HEK293 (cell line): ENCODE measurements at regions not wholly inside any gene's neighbourhood (a gene's known extent, or its start where the extent isn't known, plus 50 kb on each side); places are given as distances from the start of the nearest gene placed in this dataset.
"Not testable (repeated sequence)": the region's sequence is repeated elsewhere in the genome, so short reads cannot be mapped to it uniquely, and the experiment has no call there.

Source experiments
- CTCF ChIA-PET: fragments of 350-600 bp; formaldehyde crosslinking; extraction: SDS; loops from one replicate; lab custom pipeline; 2021; ENCODE audit warnings: antibody characterized with exemption; lab: Yijun Ruan, JAX
- POLR2A ChIA-PET: fragments of 300-600 bp; formaldehyde crosslinking; extraction: SDS; loops from one replicate; lab custom pipeline; 2020; ENCODE audit warnings: antibody characterized with exemption, inconsistent platforms; lab: Yijun Ruan, JAX
- H3K27ac ChIP-seq: fragments of 200-500 bp; sonication (Bioruptor generic); 2 replicates; pipeline ENCODE4 v1.5.1; 2014; ENCODE audit warnings: low read depth, low read length, control low read depth, inconsistent platforms; ENCODE audit errors: extremely low read depth
- H3K36me3 ChIP-seq, 2 experiments: fragments of 200-500 bp in 1 of 2; sonication (Bioruptor generic) in 1 of 2; 1 replicate in 1 of 2; 2 replicates in 1 of 2; pipeline ENCODE4 v1.5.1; 2014 to 2017; ENCODE audit warnings: inconsistent platforms in 2 of 2, low read length in 2 of 2; ENCODE audit not compliant: control insufficient read depth in 2 of 2, insufficient read depth in 1 of 2
- H3K4me1 ChIP-seq: fragments of 200-500 bp; sonication (Bioruptor generic); 2 replicates; pipeline ENCODE4 v1.5.1; 2014; ENCODE audit warnings: mild to moderate bottlenecking, low read length, inconsistent platforms; ENCODE audit not compliant: control insufficient read depth, insufficient read depth
- H3K4me3 ChIP-seq: 2 replicates; pipeline ENCODE4 v1.5.1; 2011; ENCODE audit warnings: low read depth, mild to moderate bottlenecking, control low read depth, low read length, moderate library complexity
- H3K9me3 ChIP-seq: fragments of 200-500 bp; sonication (Bioruptor generic); 2 replicates; pipeline ENCODE4 v1.5.1; 2014; ENCODE audit warnings: low read depth, low read length, inconsistent platforms; ENCODE audit not compliant: control insufficient read depth, insufficient read depth
- GLI2 ChIP-seq: fragments of 450-650 bp; formaldehyde crosslinking; IDR thresholded peaks from 2 replicates; pipeline ENCODE4; 2017; ENCODE audit warnings: missing biosample characterization, missing genetic modification characterization, low read depth, borderline replicate concordance
- GLIS1 ChIP-seq: fragments of 450-650 bp; formaldehyde crosslinking; IDR thresholded peaks from 2 replicates; pipeline ENCODE4 v1.5.1; 2016; ENCODE audit warnings: missing biosample characterization, missing genetic modification characterization
- HOXC10 ChIP-seq: sonication (generic); formaldehyde crosslinking; IDR thresholded peaks from 2 replicates; pipeline ENCODE4 v1.8.1; 2023; ENCODE audit warnings: mild to moderate bottlenecking, missing genetic modification reagents
- KLF10 ChIP-seq: fragments of 450-650 bp; IDR thresholded peaks from 2 replicates; pipeline ENCODE4 v1.5.1; 2018; ENCODE audit warnings: missing biosample characterization, mild to moderate bottlenecking, missing genetic modification characterization
- OSR2 ChIP-seq: fragments of 450-650 bp; formaldehyde crosslinking; IDR thresholded peaks from 2 replicates; pipeline ENCODE4 v1.5.1; 2016; ENCODE audit warnings: missing biosample characterization, missing genetic modification characterization
- SETDB1 ChIP-seq: IDR thresholded peaks from one replicate; pipeline ENCODE4 v1.6.1; 2017; ENCODE audit warnings: mild to moderate bottlenecking, low read length, moderate library complexity, mixed read lengths; ENCODE audit not compliant: insufficient read length
- TRIM28 ChIP-seq: IDR thresholded peaks from 2 replicates; pipeline ENCODE4 v1.6.1; 2011; ENCODE audit warnings: low read length, control low read depth, borderline replicate concordance
- ZBTB17 ChIP-seq: fragments of 450-650 bp; formaldehyde crosslinking; IDR thresholded peaks from 2 replicates; pipeline ENCODE4 v1.5.1; 2016; ENCODE audit warnings: missing biosample characterization, missing genetic modification characterization
- ZNF214 ChIP-seq: fragments of 450-650 bp; formaldehyde crosslinking; IDR thresholded peaks from 2 replicates; pipeline ENCODE4 v1.5.1; 2017; ENCODE audit warnings: missing biosample characterization, mild to moderate bottlenecking, missing genetic modification characterization, borderline replicate concordance
- ZNF223 ChIP-seq: fragments of 450-650 bp; formaldehyde crosslinking; IDR thresholded peaks from 2 replicates; pipeline ENCODE4 v1.5.1; 2016; ENCODE audit warnings: missing biosample characterization, missing genetic modification characterization
- ZNF274 ChIP-seq, 2 experiments: fragments of 200-500 bp in 1 of 2; fragments of 450-650 bp in 1 of 2; sonication (Bioruptor generic) in 1 of 2; formaldehyde crosslinking in 1 of 2; IDR thresholded peaks; 2 replicates each; pipeline versions ENCODE4 v1.5.1 to v1.6.1; 2014 to 2016; ENCODE audit warnings: borderline replicate concordance in 1 of 2, inconsistent platforms in 1 of 2, low read length in 1 of 2, missing biosample characterization in 1 of 2, missing genetic modification characterization in 1 of 2
- ZNF350 ChIP-seq: fragments of 450-650 bp; formaldehyde crosslinking; IDR thresholded peaks from 2 replicates; pipeline ENCODE4 v1.5.0; 2017; ENCODE audit warnings: missing biosample characterization, mild to moderate bottlenecking, missing genetic modification characterization
- ZNF514 ChIP-seq: fragments of 450-650 bp; formaldehyde crosslinking; IDR thresholded peaks from 2 replicates; pipeline ENCODE4 v1.5.1; 2016; ENCODE audit warnings: missing biosample characterization, missing genetic modification characterization
- ZNF529 ChIP-seq: fragments of 450-650 bp; formaldehyde crosslinking; IDR thresholded peaks from 2 replicates; pipeline ENCODE4 v1.5.1; 2017; ENCODE audit warnings: missing genetic modification characterization, missing biosample characterization; ENCODE audit not compliant: insufficient replicate concordance
- ZNF626 ChIP-seq: fragments of 450-650 bp; sonication (Bioruptor Pico); formaldehyde crosslinking; IDR thresholded peaks from 2 replicates; pipeline ENCODE4 v1.5.1; 2018; ENCODE audit warnings: missing biosample characterization, missing genetic modification characterization, inconsistent platforms
- ZNF704 ChIP-seq: fragments of 450-650 bp; formaldehyde crosslinking; IDR thresholded peaks from 2 replicates; pipeline ENCODE4 v1.5.1; 2016; ENCODE audit warnings: missing biosample characterization, missing genetic modification characterization
- ZSCAN16 ChIP-seq: fragments of 450-650 bp; formaldehyde crosslinking; IDR thresholded peaks from 2 replicates; pipeline ENCODE4 v1.5.1; 2016; ENCODE audit warnings: missing biosample characterization, missing genetic modification characterization
- TF ChIP-seq, protein P1 (sequence below): fragments of 450-650 bp; formaldehyde crosslinking; IDR thresholded peaks from 2 replicates; pipeline ENCODE4 v1.5.1; 2016; ENCODE audit warnings: missing biosample characterization, missing genetic modification characterization
- TF ChIP-seq, protein P2 (sequence below): fragments of 450-650 bp; formaldehyde crosslinking; IDR thresholded peaks from 2 replicates; pipeline ENCODE4 v1.5.1; 2016; ENCODE audit warnings: missing biosample characterization, missing genetic modification characterization, low read depth
- TF ChIP-seq, protein P3 (sequence below): fragments of 450-650 bp; formaldehyde crosslinking; IDR thresholded peaks from 2 replicates; pipeline ENCODE4 v1.5.1; 2016; ENCODE audit warnings: missing biosample characterization, missing genetic modification characterization
- TF ChIP-seq, protein P4 (sequence below): fragments of 450-650 bp; formaldehyde crosslinking; IDR thresholded peaks from 2 replicates; pipeline ENCODE4 v1.5.1; 2017; ENCODE audit warnings: missing biosample characterization, missing genetic modification characterization

DNA sequence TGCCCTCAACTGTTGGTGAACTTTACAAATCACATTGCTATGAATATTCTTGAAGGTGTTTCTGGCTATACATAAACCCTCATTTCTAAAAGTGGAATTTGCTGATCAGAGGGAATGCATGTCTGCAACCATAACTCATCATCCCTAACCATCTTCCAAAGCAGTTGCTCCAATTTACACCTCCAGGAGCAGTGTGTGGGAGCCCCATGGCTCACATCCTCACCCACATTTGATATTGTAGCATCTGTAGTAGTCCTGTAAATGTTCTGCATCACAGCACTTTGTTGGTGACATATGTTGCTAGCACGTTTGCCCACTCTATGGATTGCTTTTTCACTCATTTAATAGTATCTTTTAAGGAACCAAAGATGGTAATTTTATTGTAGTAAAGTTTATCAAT lies 183.8 kb upstream of the SMLR1 start:
- CTCF ChIA-PET = no interaction called here
- TF ChIP-seq, protein P1, sequence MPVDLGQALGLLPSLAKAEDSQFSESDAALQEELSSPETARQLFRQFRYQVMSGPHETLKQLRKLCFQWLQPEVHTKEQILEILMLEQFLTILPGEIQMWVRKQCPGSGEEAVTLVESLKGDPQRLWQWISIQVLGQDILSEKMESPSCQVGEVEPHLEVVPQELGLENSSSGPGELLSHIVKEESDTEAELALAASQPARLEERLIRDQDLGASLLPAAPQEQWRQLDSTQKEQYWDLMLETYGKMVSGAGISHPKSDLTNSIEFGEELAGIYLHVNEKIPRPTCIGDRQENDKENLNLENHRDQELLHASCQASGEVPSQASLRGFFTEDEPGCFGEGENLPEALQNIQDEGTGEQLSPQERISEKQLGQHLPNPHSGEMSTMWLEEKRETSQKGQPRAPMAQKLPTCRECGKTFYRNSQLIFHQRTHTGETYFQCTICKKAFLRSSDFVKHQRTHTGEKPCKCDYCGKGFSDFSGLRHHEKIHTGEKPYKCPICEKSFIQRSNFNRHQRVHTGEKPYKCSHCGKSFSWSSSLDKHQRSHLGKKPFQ (tag by site-specific recombination) = no peak
- no peak for TF ChIP-seq GLI2 (tag by site-specific recombination)
- TF ChIP-seq, all 188 proteins: peak for 0

GRCh38 chr6:130644175-130644574 lies 183.0 kb upstream of the SMLR1 start:
- H3K27ac ChIP-seq = no peak overlapping the region
- no peaks in the 10 kb centered on the region for H3K36me3 ChIP-seq
- no peaks in the 10 kb centered on the region for H3K4me1 ChIP-seq
- POLR2A ChIA-PET = no interaction called here
- H3K9me3 ChIP-seq = no peaks in the 10 kb centered on the region
- CTCF ChIA-PET = no interaction called here
- no peak for TF ChIP-seq GLIS1 (tag by site-specific recombination)
- TF ChIP-seq, protein P2, sequence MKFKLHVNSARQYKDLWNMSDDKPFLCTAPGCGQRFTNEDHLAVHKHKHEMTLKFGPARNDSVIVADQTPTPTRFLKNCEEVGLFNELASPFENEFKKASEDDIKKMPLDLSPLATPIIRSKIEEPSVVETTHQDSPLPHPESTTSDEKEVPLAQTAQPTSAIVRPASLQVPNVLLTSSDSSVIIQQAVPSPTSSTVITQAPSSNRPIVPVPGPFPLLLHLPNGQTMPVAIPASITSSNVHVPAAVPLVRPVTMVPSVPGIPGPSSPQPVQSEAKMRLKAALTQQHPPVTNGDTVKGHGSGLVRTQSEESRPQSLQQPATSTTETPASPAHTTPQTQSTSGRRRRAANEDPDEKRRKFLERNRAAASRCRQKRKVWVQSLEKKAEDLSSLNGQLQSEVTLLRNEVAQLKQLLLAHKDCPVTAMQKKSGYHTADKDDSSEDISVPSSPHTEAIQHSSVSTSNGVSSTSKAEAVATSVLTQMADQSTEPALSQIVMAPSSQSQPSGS = 0 out of 2 replicates have a peak, but pooled peaks have one; percentile 22
- H3K4me3 ChIP-seq = no peak overlapping the region

More for the DNA sequence above, 183.8 kb upstream of the SMLR1 start:
- H3K4me1 ChIP-seq = no peaks in the 10 kb centered on the region
- POLR2A ChIA-PET = no interaction called here
- no peaks in the 10 kb centered on the region for H3K36me3 ChIP-seq
- no peak overlapping the region for H3K4me3 ChIP-seq
- H3K27ac ChIP-seq = no peak overlapping the region
- no peaks in the 10 kb centered on the region for H3K9me3 ChIP-seq

GRCh38 chr6:130644769-130645168 lies 182.4 kb upstream of the SMLR1 start:
- CTCF ChIA-PET = interaction anchor here (1.1 kb wide), 1 partner anchor 53 kb away, joined by 3 read pairs; no protein-coding TSS in a partner anchor
- POLR2A ChIA-PET = not testable (repeated sequence)

GRCh38 chr6:130647246-130647645 lies 180.0 kb upstream of the SMLR1 start:
- TF ChIP-seq ZNF223 (tag by site-specific recombination) = no peak
- TF ChIP-seq, protein P3, sequence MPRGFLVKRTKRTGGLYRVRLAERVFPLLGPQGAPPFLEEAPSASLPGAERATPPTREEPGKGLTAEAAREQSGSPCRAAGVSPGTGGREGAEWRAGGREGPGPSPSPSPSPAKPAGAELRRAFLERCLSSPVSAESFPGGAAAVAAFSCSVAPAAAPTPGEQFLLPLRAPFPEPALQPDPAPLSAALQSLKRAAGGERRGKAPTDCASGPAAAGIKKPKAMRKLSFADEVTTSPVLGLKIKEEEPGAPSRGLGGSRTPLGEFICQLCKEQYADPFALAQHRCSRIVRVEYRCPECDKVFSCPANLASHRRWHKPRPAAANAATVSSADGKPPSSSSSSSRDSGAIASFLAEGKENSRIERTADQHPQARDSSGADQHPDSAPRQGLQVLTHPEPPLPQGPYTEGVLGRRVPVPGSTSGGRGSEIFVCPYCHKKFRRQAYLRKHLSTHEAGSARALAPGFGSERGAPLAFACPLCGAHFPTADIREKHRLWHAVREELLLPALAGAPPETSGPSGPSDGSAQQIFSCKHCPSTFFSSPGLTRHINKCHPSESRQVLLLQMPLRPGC = no peak
- no peak for TF ChIP-seq KLF10 (tag by site-specific recombination)
- TF ChIP-seq OSR2 (tag by site-specific recombination) = no peak
- TF ChIP-seq ZNF214 (tag by site-specific recombination) = no peak
- TF ChIP-seq, protein P4, sequence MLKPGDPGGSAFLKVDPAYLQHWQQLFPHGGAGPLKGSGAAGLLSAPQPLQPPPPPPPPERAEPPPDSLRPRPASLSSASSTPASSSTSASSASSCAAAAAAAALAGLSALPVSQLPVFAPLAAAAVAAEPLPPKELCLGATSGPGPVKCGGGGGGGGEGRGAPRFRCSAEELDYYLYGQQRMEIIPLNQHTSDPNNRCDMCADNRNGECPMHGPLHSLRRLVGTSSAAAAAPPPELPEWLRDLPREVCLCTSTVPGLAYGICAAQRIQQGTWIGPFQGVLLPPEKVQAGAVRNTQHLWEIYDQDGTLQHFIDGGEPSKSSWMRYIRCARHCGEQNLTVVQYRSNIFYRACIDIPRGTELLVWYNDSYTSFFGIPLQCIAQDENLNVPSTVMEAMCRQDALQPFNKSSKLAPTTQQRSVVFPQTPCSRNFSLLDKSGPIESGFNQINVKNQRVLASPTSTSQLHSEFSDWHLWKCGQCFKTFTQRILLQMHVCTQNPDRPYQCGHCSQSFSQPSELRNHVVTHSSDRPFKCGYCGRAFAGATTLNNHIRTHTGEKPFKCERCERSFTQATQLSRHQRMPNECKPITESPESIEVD (tag by site-specific recombination) = no peak
- TF ChIP-seq HOXC10 (CRISPR knock-in tag) = no peak
- TF ChIP-seq ZNF704 = no peak
- TF ChIP-seq ZNF274 (IDR thresholded peaks at IDR 0.05; ENCODE audit: low read length) = no peak
- no peak for TF ChIP-seq ZNF274 (tag by site-specific recombination; IDR thresholded peaks at IDR 0.05; ENCODE audit: borderline replicate concordance)
- TF ChIP-seq ZSCAN16 (tag by site-specific recombination) = no peak
- no peak for TF ChIP-seq ZNF514
- no peak for TF ChIP-seq ZBTB17 (tag by site-specific recombination)
- POLR2A ChIA-PET = no interaction called here
- Histone ChIP-seq H3K36me3 (no peaks in the 10 kb centered on the region), H3K9me3 (no peaks in the 10 kb centered on the region), H3K4me3 (no peak overlapping the region), H3K4me1 (no peaks in the 10 kb centered on the region), H3K27ac (no peak overlapping the region)
- CTCF ChIA-PET = interaction anchor here (0.5 kb wide), 1 partner anchor 1766 kb away, joined by 3 read pairs; no protein-coding TSS in a partner anchor

More at GRCh38 chr6:130644769-130645168, 182.4 kb upstream of the SMLR1 start:
- not testable (repeated sequence) for H3K9me3 ChIP-seq, H3K4me3 ChIP-seq
- peak; percentile 83 for TF ChIP-seq TRIM28
- TF ChIP-seq ZNF626 = peak; percentile 83; the same call in 1 of the 2 replicates
- 0 out of 2 replicates have a peak, but pooled peaks have one; percentile 34 for TF ChIP-seq ZNF350 (tag by site-specific recombination)
- TF ChIP-seq ZNF529 = peak; percentile 35
- TF ChIP-seq SETDB1 = peak; percentile 96
- TF ChIP-seq, all 188 proteins: peak for 5; not testable (repeated sequence) for 183
- H3K4me1 ChIP-seq, H3K27ac ChIP-seq, H3K36me3 ChIP-seq: not testable (repeated sequence)
